22Rv1 (cell line): ENCODE measurements at regions not wholly inside any gene's neighbourhood (a gene's known extent, or its start where the extent isn't known, plus 50 kb on each side); places are given as distances from the start of the nearest gene placed in this dataset.
A peak's percentile ranks its signal among the peaks of the same experiment; 100 is the strongest.
"Not testable (repeated sequence)": the region's sequence is repeated elsewhere in the genome, so short reads cannot be mapped to it uniquely, and the experiment has no call there.

Source experiments
- H3K27ac ChIP-seq: fragments of 450-650 bp; 2 replicates; pipeline ENCODE4 v1.5.1; 2017
- CTCF ChIP-seq: fragments of 450-650 bp; IDR thresholded peaks from 2 replicates; pipeline ENCODE4 v1.5.1; 2017; ENCODE audit warnings: mild to moderate bottlenecking
- ZFX ChIP-seq: fragments of 450-650 bp; IDR thresholded peaks from 2 replicates; pipeline ENCODE4 v1.6.1; 2017; ENCODE audit warnings: antibody characterized with exemption, borderline replicate concordance

DNA sequence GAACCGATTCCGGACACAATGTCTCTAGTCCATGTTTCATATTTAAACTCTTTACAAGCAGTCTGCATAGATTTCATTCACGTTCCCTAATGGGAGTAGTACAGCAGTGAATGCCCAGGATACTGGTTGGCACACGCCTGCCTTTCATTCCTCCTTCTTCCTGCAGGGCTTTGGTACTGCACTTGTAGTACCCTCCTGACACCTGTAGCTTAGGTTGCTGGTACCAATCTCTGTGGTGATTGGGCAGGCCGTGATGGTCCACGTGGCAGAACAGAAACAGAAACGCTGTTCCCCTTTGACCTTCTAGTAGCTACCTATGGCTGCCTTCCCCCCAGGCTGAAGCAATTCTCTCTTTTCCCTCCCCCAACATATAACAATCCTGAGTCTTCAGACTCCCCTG is 107.3 kb upstream of the MEGF10 start:
- H3K27ac ChIP-seq, result no peak overlapping the region
- TF ChIP-seq CTCF (no peak), ZFX (no peak)

GRCh38 chr5:127184851-127185250 is 105.7 kb upstream of the MEGF10 start:
- no peak overlapping the region for H3K27ac ChIP-seq
- TF ChIP-seq CTCF, result no peak
- TF ChIP-seq ZFX, result no peak

DNA sequence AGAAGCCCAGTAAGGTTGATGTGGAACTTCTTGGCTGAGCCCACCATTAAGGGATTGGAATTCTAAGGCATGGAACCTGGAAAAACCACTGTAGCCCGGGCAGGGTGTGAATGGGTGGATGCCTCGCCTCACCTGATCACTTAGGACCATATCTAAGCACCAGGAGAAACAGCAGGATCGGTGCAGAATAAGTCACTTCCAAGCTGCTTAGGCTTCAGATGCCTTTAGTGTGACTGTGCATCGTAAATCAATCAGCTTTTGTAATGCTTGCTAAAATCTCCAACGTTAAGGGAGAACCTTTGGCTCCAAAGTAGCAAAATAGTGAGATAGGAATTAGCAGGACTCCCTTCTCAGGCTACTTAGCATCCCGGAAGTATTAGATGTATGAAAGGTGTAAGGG is 103.9 kb upstream of the MEGF10 start:
- no peak for TF ChIP-seq CTCF
- no peak for TF ChIP-seq ZFX
- no peak overlapping the region for H3K27ac ChIP-seq

DNA sequence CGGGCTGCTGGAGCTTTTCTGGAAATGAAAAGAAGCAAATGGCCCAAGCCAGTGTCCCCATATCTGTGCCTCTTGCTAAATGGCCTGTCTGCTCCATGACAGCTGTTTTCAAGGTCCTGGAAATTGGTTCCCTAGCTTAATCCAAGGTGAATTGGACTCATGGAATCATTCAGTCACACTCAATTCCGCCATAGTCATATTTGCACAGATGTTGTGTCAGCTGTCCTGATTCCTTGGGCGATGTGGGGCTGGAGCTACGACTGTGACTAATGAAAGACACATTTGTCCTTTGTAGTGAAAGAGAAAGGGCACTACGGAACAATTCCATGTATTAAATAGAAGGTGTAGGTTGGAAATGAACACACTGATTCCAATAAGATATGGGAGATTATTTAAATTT is 102.9 kb upstream of the MEGF10 start:
- H3K27ac ChIP-seq, result no peak overlapping the region
- TF ChIP-seq CTCF (no peak), ZFX (no peak)

GRCh38 chr5:127192150-127192549 is 98.4 kb upstream of the MEGF10 start:
- H3K27ac ChIP-seq, result no peak overlapping the region
- TF ChIP-seq ZFX (no peak), CTCF (no peak)

GRCh38 chr5:127192836-127193338 is 97.7 kb upstream of the MEGF10 start:
- H3K27ac ChIP-seq, result no peak overlapping the region
- TF ChIP-seq CTCF, result no peak
- TF ChIP-seq ZFX, result no peak

DNA sequence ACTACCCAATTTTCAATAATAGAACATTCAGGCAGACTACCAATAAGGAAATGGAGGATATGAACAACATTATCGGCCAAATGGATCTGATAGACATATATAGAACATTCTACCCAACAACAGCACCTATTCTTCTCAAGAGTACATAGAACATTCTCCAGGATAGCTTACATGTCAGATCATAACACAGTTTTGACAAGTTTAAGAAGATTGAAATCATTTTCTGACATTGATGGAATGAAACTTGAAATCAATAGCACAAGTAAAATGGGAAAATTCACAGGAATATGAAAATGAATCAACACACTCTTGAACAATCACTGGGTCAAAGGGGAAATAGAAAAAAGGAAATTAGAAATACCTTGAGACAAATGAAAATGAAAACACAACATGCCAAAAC is 94.6 kb upstream of the MEGF10 start:
- H3K27ac ChIP-seq, result no peak overlapping the region
- TF ChIP-seq ZFX, result no peak

DNA sequence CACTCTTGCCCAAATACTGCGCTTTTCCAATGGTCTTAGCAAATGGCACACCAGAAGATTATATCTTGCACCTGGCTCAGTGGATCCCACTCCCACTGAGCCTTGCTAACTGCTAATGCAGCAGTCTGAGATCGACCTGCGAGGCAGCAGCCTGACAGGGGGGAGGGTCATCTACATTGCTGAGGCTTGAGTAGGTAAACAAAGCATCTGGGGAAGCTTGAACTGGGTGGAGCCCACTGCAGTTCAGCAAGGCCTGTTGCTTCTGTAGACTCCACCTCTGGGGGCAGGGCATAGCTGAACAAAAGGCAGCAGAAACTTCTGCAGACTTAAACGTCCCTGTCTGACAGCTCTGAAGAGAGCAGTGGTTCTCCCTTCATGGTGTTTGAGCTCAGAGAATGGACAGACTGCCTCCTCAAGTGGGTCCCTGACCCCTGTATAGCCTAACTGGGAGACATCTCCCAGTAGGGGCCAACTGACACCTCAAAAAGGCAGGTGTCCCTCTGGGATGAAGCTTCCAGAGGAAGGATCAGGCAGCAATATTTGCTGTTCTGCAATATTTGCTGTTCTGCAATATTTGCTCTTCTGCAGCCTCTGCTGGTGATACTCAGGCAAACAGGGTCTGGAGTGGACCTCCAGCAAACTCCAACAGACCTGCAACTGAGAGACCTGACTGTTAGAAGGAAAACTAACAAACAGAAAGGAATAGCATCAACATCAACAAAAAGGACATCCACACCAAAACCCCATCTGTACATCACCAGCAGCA is 93.0 kb upstream of the MEGF10 start:
- peak overlapping the region; percentile 25; the same call in 1 of the 2 replicates for H3K27ac ChIP-seq
- peak; percentile 22; the same call in 1 of the 2 replicates for TF ChIP-seq CTCF

DNA sequence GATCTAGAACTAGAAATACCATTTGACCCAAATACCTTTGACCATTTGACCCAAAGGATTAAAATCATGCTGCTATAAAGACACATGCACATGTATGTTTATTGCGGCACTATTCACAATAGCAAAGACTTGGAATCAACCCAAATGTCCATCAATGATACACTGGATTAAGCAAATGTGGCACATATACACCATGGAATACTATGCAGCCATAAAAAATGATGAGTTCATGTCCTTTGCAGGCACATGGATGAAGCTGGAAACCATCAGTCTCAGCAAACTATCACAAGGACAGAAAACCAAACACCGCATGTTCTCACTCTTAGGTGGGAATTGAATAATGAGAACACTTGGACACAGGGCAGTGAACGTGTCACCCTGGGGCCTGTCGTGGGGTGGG is 87.9 kb upstream of the MEGF10 start:
- not testable (repeated sequence) for H3K27ac ChIP-seq
